ENCODE measurements at regions not wholly inside any gene's neighbourhood (a gene's known extent, or its start where the extent isn't known, plus 50 kb on each side); places are given as distances from the start of the nearest gene placed in this dataset.

DNA sequence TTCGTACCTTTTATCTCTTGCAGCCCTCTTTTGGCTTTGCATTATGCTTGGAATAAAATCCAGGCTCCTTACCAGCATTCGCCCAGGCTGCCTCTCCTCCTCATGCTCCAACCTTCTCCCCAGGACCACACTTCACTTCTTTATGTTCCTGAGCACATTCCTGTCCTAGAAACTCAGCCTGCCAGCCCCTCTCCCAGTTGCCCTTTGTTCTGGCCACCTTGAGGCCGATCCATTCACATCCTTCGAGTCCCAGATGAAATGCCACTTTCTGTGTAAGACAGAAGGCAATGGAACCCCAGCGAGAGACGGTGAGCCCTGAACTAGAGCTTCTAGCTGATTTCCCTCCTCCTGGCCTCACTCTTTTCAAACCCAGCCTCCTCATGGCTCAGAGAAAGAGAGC lies 73.0 kb upstream of the NTM start:
- DNase-seq (ENCODE audit: low read depth, low spot score): no peak

DNA sequence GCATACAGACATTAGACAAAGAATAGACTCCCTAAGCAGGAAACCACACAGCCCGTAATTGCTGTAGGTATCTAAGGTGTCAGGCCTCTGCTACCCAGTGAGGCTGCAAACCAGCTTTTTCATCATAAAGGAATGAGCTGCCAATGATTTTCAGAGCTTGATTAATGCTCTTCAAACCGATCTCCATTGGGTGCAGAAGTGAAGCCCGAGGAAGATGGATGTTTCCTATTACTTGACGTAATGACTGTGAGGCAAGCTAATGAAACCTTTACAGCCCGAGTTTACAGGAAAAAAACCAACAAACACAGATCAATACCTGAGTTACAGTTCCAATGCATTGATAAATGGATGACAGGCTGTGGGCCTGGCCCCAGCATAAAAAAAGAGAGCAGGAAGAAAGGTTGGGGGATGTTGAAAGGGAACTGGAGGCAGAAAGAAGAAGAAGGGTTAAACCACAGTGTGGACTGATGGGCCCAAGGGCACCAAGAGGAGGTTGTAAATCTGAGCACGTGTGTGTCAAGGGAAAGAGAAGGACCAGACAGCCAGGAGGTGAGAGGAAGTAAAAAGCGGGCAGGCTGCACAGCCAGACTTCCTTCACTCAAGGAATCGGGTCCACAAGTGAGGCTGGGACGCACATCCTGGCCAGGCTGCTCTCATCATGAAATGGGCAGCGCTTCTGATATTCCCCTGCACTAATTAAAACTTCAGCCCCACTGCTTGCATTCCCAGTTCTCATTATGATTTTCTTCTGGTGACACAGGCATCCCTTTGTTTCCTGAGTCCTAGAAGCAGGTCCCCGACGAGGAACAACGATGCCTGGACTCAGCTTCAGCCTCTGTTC lies 70.6 kb upstream of the NTM start:
- DNase-seq (ENCODE audit: low read depth, low spot score): no peak

DNA sequence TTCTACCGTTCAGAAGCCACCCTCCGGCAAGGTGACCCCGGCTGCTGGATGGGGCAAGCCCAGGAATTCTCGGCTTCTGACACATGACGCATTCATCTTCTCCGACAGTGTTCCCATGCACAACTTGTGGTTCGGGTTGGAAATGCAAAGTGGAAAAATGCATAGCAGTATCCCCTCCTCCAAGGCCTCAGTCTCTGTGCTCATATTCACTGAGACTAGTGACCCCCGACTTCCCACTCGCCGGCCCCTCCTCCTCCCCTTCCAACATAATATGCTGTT lies 70.0 kb upstream of the NTM start:
- no peak for DNase-seq (ENCODE audit: low read depth, low spot score)

DNA sequence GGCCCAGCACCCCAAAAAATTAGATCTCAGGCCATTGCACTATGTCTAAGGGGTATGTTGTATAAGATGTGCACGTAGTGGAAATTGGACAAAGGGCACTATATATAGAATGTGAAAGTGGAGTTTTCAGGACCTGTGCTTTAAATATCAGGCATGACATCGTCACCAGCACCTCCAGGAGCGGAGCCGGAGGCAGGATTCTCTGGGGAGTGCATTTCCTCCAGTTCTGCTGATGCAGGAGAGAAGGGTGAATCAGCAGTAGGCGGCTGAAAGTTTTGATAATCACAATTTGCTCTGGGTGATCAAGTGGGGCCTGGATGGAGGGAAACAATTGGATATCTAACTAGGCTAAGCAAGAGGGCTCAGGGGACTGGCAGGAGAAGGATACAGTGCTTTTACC lies 69.1 kb upstream of the NTM start:
- no peak for DNase-seq (ENCODE audit: low read depth, low spot score)

DNA sequence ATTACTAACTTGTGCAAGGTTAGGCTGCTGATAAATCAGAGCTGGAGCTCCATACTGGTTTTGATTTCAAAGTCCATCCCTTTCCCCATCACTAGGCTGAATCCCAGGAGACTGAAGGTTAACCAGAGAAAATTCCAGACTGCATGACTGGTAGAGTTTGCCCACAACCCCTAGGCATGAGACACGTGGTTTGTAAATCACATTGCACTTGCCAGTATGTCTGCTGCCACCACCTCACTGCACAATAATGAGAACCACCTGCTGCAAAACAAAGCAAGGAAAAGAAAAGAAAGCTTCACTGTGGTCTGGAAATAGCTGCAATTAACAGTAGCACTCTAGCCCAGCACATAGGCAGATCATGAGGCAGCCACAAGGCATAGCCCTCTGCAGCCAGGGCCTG lies 67.6 kb upstream of the NTM start:
- DNase-seq (ENCODE audit: low read depth, low spot score): no peak

DNA sequence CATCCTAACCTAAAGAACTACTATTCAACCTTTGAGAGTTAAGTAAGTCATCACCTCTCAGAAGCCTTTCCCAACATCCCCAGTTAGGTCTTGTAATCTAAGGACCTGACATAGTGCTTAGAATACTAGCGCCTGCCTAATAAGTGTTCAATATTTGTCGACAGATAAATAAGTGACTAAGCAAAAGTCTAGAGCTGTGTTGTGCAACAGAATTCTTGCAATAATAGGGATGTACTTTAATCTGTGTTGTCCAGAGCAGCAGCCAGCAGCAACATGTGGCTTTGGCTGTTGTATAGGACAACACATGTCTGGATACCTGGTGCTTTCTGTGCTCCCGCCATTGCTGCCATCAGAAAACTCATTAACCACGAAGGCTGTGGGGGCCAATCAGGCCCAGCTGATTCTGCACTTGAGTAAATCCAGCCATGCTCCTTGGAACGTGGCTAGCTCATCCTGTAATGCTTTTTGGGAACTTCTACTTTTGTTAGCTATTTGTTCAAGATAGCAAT lies 66.8 kb upstream of the NTM start:
- no peak for DNase-seq (ENCODE audit: low read depth, low spot score)

DNA sequence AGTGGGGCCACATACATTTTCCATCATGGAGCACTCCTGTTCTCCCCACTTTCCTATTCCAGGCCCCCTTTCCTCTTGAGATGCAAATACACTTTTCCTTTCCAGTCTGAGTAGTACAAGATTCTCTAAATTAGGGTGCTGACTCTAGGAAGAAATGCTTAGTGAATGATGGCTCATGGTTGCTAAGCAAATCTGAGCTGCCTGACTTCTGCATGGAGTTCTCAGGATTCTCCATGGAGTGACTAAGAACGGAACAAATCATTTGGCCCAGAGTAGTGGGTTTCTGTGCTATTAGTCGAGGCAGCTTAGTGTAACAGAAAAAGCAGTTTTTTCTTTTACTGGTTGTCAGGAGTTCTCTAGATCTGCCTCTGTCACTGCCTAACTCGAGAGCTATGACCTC lies 65.4 kb upstream of the NTM start:
- no peak for DNase-seq (ENCODE audit: low read depth, low spot score)

DNA sequence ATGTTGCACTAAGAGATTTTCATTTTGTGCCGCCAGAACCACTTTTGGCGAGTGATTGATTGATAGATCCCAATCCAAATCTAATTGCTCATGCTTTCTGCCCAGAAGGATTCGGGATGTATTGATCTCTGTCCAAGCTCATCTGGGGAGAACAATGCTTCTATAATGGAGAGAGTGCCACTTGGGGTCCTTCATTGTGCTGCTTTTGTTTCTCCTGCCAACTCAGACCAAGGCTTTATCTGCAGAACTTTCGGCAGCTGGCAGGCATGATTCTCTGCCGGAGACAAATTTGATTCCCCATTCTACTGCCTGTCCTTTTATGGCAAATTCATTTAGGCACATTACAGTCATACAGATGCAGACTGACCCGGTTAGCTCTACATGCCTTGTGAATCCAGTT lies 62.9 kb upstream of the NTM start:
- DNase-seq (ENCODE audit: low read depth, low spot score): no peak

DNA sequence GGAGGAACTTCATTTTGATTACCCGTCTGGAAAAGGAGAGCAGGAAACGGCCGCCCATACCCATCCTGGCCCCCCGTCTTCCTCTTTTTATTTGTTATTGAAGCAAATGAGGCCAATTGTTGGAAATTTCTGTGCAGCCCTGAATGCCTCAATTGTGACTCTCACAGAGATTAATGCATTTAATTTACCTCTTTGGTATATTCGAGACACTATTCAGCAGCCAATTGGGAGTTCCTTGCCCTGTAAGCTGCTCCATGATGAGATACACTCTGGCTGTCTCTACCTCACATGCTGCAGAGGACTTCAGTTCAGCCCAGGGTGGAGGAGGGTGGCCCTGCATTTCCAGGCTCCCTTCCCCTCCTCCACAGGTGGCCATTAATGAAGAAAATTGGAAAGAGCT lies 60.6 kb upstream of the NTM start:
- DNase-seq (ENCODE audit: low read depth, low spot score): no peak

DNA sequence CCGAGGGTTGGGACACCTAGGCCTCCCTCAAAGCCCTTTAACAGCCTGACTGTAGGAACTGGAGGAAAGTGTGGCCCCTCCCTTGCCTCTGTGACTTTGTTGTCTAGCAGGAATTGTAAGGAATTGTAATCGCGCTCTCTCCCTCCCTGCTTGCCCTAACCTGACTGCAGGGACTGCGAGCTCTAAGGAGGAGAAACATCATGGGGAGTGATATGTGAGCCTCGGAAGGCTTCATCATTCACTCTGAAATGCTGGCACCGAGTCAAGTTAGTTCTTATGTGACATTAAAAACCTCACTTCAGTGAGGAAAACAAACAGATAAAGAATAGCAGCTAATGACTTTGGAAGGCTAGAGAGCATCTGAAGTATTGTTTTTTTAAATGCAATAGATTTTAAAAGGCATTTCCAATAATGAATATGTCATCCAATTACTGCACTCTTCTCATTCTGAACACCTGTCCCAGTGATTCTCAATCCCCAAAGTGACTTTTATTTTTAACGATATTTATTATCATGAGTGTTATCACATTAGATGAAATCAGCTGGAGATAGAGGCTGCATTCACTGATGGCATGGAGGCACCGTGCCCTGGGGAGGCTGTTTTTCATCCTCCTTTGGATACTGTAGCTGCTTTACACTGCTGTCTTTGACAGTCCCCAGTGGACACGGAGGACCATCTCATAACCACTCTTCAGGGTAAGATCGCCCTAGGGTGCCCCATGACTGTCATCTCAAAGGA lies 58.5 kb upstream of the NTM start:
- DNase-seq (ENCODE audit: low read depth, low spot score): no peak
